HG03196 (cell line): ENCODE measurements at regions not wholly inside any gene's neighbourhood (a gene's known extent, or its start where the extent isn't known, plus 50 kb on each side); places are given as distances from the start of the nearest gene placed in this dataset.

ENCODE experiments used
- ATAC-seq: cut with Tn5 transposase; IDR thresholded peaks from one replicate; pipeline ENCODE4 v1.9.1; 2021; ENCODE audit not compliant: unreplicated experiment

- no peak for ATAC-seq
Measured at GRCh38 chr9:88233091-88233490, 94.8 kb upstream of the SPATA31C2 start.

DNA sequence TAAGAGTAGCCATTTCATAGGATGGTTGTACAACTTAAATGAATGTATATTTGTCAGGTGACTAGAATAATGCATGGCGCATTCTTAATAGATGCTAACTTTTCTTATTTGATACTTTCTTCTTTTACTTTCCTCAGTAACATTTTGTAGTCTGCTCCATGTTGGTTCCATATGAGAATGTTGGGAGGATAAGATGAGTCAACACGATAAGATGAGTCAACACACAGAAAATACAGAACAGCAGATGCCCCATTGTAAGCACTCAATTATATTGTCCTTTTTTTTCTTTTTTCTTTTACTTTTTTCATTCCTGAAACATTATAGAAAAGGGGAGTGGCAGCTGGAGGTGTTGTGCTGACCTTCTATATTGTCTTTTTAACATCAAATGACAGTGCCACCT lies 92.3 kb upstream of the SPATA31C2 start:
- ATAC-seq: no peak

DNA sequence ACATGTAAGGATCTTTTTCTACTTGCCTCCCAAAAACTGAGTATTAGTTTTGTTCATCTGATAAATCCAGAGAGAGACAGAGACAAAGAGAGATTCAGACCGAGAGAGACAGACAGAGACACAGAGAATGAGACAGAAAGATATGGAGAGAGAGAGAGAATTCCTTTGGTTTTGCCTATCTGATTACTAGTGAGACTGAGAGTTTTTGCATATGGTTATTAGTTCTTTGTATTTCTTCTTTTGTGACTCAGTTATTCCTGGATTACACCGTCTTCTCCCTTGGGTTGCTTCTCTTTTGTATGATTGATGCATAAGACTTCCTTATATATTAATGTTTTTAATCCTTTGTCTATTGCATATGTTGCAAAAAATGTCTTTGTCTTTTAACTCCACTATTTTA lies 91.2 kb upstream of the SPATA31C2 start:
- no peak for ATAC-seq

- ATAC-seq: no peak
Measured at GRCh38 chr9:88224938-88225337, 86.7 kb upstream of the SPATA31C2 start.

- no peak for ATAC-seq
Measured at GRCh38 chr9:88221105-88221504, 82.8 kb upstream of the SPATA31C2 start.

- ATAC-seq: no peak
Measured at GRCh38 chr9:88220652-88221051, 82.4 kb upstream of the SPATA31C2 start.

DNA sequence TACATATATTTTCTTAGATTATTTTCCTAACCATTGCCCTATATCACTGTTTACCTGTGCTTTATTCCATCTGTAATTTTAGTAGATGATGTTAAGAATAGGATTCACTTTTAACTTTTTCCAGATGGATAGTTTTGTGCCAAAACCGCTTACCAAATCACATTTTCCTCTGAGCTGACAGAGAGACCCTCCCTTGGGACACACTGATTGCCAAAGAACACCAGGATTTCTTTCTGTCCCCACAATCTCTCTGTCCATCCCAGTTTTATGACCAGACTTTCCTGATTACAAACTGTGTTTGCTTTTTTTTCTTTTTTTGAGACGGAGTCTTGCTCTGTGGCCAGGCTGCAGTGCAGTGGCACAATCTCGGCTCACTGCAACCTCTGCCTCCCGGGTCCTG lies 81.3 kb upstream of the SPATA31C2 start:
- ATAC-seq: no peak

- ATAC-seq: no peak
Measured at GRCh38 chr9:88218726-88219125, 80.5 kb upstream of the SPATA31C2 start.

DNA sequence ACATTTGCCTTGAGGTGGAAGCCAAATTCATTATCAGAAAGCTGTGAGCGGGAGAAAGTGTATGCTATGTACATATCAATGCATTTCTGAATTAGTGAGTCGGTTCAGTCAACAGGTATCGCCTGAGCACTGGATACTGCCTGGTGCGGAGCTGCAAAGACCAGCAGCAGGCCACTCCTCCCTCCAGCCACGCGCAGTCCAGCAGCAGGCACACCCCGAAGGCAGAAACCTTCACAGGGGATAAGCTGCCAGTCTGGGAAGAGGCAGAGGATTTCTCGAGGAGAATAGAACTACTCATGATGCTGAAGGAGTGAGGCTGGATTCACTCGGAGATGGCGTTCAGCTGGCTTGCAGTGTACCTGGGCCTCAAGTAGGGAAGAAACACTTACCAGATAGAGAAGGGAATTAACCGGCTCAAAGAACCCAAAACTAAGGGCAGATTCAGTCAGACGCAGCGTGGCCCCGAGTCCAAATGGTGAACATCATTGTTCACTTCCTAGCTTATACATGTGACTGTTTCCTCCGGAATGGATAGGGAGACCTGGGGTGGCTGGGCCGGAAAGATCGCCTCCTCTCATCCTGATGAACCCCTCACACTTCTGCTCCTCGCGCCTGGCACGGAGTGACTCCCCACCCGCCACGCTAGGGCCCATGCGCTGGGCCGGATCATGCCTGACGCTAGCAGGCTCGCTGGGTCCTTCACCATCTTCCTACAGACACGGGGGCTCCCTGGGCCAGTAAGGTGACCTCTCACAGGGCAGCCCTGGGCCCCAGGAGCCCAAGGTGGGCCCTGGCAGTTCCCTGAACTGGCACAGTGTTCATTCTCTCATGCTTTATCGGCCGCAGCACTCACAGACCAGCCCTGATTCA lies 78.1 kb upstream of the SPATA31C2 start:
- no peak for ATAC-seq

DNA sequence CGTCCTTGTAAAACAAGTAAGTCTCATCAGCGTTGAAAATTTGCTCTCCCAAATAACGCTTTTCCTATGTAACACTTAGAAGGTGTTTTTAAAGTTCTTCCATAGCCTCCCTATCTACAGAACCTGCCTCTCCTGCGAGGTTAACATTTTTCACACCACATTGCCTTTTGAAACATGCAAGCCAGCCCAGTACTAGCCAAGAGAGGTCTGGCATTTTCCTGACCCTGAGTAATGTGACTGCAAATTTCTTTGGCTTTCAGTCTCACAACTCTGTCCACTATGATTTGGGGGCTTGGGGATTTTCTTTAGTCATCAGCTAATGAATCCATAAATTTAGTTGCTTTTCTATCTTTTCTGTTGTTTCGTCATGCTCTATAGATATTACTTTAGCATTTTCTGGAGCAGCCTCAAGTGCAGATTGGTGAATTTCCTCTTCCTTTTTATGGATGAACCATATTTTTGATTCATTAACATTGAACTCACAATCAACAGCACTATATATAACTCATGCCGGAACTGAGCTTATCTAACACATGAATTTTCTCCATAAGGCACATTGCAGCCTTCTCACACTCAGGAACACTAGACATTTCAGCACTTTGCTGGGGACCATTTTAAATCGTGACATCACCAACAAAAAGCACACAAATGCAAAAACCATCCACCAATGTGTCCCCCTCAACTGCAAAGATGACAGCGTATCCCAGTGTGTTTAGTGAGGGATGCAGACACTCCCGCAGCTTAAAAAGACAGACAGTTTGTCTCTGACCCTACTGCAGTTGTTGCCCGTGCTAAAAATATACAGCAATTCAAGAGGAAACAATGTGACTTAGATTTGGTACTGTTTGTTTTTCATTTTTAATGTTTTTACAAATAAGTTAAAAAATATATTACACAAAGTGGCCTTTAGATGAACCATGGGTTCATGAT lies 77.2 kb upstream of the SPATA31C2 start:
- ATAC-seq: no peak

- no peak for ATAC-seq
Measured at GRCh38 chr9:88202321-88202720, 64.0 kb upstream of the SPATA31C2 start.

DNA sequence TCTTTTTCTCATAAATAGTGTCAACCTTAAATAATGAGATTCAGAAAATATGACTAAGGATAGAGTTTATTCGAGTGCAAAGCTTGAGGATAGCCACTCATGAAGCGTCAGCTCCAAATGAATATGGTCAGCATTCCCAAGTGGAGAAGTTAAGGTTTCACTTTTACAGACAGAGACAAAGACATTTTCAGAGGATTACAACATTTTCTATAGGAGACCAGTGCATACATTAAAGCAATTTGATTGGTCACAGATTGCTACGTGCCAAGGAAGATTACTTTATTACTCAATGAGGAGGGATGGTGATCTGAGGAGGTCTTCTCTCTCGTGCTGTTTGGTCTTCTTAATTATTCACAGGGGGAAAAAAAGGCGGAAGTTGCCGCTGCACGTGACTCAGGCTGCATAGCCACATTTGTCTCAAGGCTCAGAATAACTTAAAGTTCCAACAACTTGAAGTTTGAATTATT lies 60.1 kb upstream of the SPATA31C2 start:
- no peak for ATAC-seq

DNA sequence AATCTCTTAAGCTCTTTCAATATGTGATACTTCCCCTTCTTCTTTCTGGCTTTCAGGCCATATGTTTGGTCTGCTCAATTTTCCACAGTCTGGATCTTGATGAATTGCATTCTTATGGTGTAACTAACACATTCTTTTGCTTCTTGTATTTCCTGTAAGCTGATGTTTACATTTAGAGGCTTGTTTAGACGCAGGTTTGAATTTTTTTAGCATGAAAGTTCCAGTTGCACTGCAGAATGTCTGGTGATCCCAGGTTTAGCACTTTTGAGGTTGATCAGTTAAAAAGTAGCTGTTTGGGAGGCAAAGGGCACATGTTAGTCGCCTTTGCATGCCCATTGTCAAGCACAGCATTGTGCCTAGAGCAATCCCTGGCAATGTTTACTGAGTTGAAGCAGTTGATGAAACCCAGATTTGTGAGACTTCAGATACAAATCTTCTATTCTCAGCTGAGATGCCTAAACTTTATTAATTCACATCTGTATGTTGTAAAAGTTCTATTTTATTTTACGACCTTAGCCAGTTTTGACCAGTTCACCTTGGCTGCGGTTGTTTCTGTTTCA lies 59.6 kb upstream of the SPATA31C2 start:
- ATAC-seq: no peak

- ATAC-seq: no peak
Measured at GRCh38 chr9:88197016-88197415, 58.7 kb upstream of the SPATA31C2 start.

GRCh38 chr9:88196142-88196790 lies 58.0 kb upstream of the SPATA31C2 start:
- no peak for ATAC-seq

DNA sequence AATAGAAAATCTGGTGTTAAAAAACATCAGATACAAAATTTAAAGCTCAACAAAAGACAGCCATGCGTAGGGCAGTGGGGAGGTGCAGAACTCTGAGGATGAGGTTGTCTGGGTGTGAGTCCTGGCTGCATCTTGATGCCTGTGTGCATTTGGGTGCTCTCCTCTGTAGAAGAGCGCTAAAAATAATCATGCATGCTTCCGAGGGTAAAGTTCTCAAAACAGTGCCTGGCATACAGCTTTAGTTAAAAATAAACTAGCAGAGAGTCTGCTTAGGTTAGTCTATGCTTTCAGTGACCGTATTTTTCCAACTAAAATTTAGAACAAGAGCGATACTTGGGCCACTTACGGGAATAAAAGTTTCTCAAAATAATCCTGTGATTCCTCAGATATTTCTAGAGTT lies 55.5 kb upstream of the SPATA31C2 start:
- ATAC-seq: no peak

- ATAC-seq: no peak
Measured at GRCh38 chr9:88191456-88191855, 53.2 kb upstream of the SPATA31C2 start.

DNA sequence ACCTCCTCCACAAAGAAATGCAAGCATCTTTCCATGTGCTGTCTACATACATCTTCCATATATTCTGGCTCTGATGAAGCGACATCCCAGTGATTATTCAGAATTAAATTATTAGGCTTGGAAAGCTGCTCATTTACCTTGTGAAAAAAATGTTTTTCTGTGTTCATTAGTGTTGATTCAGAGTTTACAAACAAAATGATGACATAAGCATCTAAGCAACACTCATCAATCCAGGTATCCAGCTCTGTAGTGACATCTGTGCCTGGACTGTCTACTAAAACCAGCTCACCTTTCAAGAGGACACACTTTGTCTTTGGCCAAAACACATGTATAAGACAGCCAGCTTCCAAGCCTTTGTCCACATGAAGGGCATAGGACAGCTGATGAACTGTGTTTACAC lies 51.1 kb upstream of the SPATA31C2 start:
- no peak for ATAC-seq
